Osteoblast (primary cell): ENCODE measurements at regions not wholly inside any gene's neighbourhood (a gene's known extent, or its start where the extent isn't known, plus 50 kb on each side); places are given as distances from the start of the nearest gene placed in this dataset.

Source experiments
- DNase-seq: peaks from one replicate; pipeline ENCODE4 v3.0.0; 2011; ENCODE audit warnings: low spot score, mixed read lengths; ENCODE audit not compliant: insufficient read length; ENCODE audit errors: missing footprints
- H2AFZ ChIP-seq: 2 replicates; pipeline ENCODE4 v1.6.0; 2011; ENCODE audit warnings: mild to moderate bottlenecking, low read length
- H3K27ac ChIP-seq: 2 replicates; pipeline ENCODE4 v1.5.1; 2011; ENCODE audit warnings: mild to moderate bottlenecking, low read depth, low read length, moderate library complexity
- H3K27me3 ChIP-seq: 2 replicates; pipeline ENCODE4 v1.6.0; 2012; ENCODE audit warnings: mild to moderate bottlenecking, control low read depth, inconsistent platforms, low read length, moderate library complexity; ENCODE audit not compliant: insufficient read depth
- H3K36me3 ChIP-seq: 2 replicates; pipeline ENCODE4 v1.5.1; 2011; ENCODE audit warnings: mild to moderate bottlenecking, low read length, control low read depth, moderate library complexity; ENCODE audit not compliant: insufficient read depth
- H3K4me1 ChIP-seq: 2 replicates; pipeline ENCODE4 v1.5.1; 2011; ENCODE audit warnings: mild to moderate bottlenecking, low read length, control low read depth, moderate library complexity; ENCODE audit not compliant: insufficient read depth
- H3K4me2 ChIP-seq: 2 replicates; pipeline ENCODE4 v1.6.0; 2011; ENCODE audit warnings: mild to moderate bottlenecking, low read length; ENCODE audit not compliant: insufficient read depth
- H3K4me3 ChIP-seq: fragments of 200-600 bp; sonication (generic); 3 replicates; pipeline ENCODE4 v1.5.1; 2012; ENCODE audit warnings: mild to moderate bottlenecking, low read length, inconsistent platforms; ENCODE audit not compliant: insufficient read depth
- H3K79me2 ChIP-seq: 2 replicates; pipeline ENCODE4 v1.6.0; 2012; ENCODE audit warnings: mild to moderate bottlenecking, low read length, control low read depth, inconsistent platforms; ENCODE audit not compliant: insufficient read depth
- H3K9me3 ChIP-seq: 2 replicates; pipeline ENCODE4 v1.5.1; 2011; ENCODE audit warnings: low read depth, low read length, control low read depth
- H4K20me1 ChIP-seq: 2 replicates; pipeline ENCODE4 v1.6.0; 2012; ENCODE audit warnings: mild to moderate bottlenecking, low read length, control low read depth; ENCODE audit not compliant: insufficient read depth
- CTCF ChIP-seq: IDR thresholded peaks from 2 replicates; pipeline ENCODE4 v1.5.1; 2011; ENCODE audit warnings: mild to moderate bottlenecking, low read depth, low read length, moderate library complexity; ENCODE audit errors: extremely low read depth

DNA sequence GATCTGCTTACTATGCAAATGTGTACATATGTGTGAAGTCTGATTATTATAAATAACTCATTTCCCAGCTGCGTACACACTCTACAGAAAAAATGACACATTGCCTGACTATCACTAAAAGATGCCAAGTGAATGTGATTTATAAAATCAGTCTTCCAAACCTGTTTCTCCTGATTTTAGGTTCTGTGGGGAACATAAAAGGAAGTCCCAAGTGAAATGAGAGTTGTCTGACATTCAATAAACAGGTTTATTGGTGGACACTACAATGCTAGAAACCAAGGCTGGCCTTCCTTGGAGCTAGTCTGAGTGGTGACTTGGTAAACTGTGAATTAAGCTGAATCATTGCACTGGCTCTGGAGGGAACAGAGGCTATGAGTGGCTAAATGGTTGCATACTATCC lies 287.9 kb upstream of the ESRRG start:
- Histone ChIP-seq H2AFZ (no peak overlapping the region), H3K36me3 (no peaks in the 10 kb centered on the region), H3K27me3 (no peaks in the 10 kb centered on the region), H3K9me3 (peaks cover 3% of the 10 kb centered on the region), H3K79me2 (no peaks in the 10 kb centered on the region), H4K20me1 (no peaks in the 10 kb centered on the region), H3K4me2 (no peak overlapping the region), H3K27ac (no peak overlapping the region), H3K4me3 (no peak overlapping the region), H3K4me1 (no peaks in the 10 kb centered on the region)
- TF ChIP-seq CTCF: no peak
- no peak for DNase-seq

GRCh38 chr1:217010253-217010652 lies 287.0 kb upstream of the ESRRG start:
- Histone ChIP-seq H3K27me3 (no peaks in the 10 kb centered on the region), H3K27ac (no peak overlapping the region), H3K79me2 (no peaks in the 10 kb centered on the region), H3K4me3 (no peak overlapping the region), H4K20me1 (no peaks in the 10 kb centered on the region), H3K9me3 (peaks cover 3% of the 10 kb centered on the region), H3K36me3 (no peaks in the 10 kb centered on the region), H2AFZ (no peak overlapping the region), H3K4me2 (no peak overlapping the region), H3K4me1 (no peaks in the 10 kb centered on the region)
- no peak for DNase-seq
- TF ChIP-seq CTCF: no peak

DNA sequence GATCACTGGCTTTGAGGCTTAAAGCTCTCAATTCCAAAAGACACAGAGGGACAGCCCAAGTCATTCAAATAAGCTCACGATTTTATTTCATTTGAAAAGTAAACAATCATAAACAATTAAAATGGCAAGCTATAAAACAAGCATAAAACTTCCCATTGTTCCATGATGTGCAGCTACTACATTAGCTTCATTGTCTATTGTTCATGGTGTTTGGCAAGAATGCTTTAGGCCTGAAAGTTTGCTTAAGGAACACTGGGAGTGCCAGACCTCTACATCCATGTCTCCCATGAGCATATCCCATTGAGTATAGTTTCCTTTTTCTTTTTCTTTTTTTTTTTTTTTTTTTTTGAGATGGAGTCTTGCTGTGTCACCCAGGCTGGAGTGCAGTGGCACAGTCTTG lies 286.1 kb upstream of the ESRRG start:
- no peak overlapping the region for H3K27ac ChIP-seq
- no peaks in the 10 kb centered on the region for H4K20me1 ChIP-seq
- peaks cover 3% of the 10 kb centered on the region for H3K9me3 ChIP-seq
- no peaks in the 10 kb centered on the region for H3K27me3 ChIP-seq
- no peak overlapping the region for H2AFZ ChIP-seq
- H3K36me3 ChIP-seq: no peaks in the 10 kb centered on the region
- no peak overlapping the region for H3K4me3 ChIP-seq
- H3K4me2 ChIP-seq: no peak overlapping the region
- no peak for TF ChIP-seq CTCF
- no peak for DNase-seq
- no peaks in the 10 kb centered on the region for H3K4me1 ChIP-seq
- H3K79me2 ChIP-seq: no peaks in the 10 kb centered on the region

GRCh38 chr1:217004776-217005436 lies 281.7 kb upstream of the ESRRG start:
- no peaks in the 10 kb centered on the region for H3K36me3 ChIP-seq
- no peak overlapping the region for H3K4me2 ChIP-seq
- no peaks in the 10 kb centered on the region for H4K20me1 ChIP-seq
- H2AFZ ChIP-seq: no peak overlapping the region
- no peaks in the 10 kb centered on the region for H3K79me2 ChIP-seq
- no peak for DNase-seq
- no peak for TF ChIP-seq CTCF
- no peaks in the 10 kb centered on the region for H3K9me3 ChIP-seq
- no peaks in the 10 kb centered on the region for H3K4me1 ChIP-seq
- H3K27me3 ChIP-seq: no peaks in the 10 kb centered on the region
- no peak overlapping the region for H3K4me3 ChIP-seq
- no peak overlapping the region for H3K27ac ChIP-seq
